ENCODE measurements at regions not wholly inside any gene's neighbourhood (a gene's known extent, or its start where the extent isn't known, plus 50 kb on each side); places are given as distances from the start of the nearest gene placed in this dataset.

DNA sequence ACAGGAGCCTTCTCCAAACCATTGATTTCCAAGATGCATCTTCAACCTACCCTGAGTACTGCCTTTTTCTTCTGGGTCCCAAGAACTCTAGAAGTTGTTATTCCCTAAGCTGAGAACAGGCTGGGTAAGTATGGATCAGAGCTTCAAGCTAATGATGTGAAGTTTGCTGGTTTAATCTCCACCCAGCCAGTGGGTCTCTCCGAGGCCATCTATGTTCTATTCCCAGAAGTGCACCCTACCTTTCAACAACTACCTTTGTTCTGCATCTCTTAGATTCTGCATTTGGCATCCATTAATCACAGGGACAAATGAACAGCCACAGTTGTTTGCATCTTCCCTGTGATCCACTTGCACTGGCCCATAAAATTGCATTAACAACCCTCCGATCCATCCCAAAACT is 246.2 kb downstream of the HIVEP2 start:
- Mint-ChIP-seq H3K4me1 (peaks cover 12% of the 10 kb centered on the region), H3K36me3 (no peaks in the 10 kb centered on the region), H3K27ac (no peak overlapping the region), H3K9me3 (no peaks in the 10 kb centered on the region), H3K4me3 (no peak overlapping the region), H3K27me3 (ENCODE audit: low read depth) (no peaks in the 10 kb centered on the region)
- TF ChIP-seq, protein P1, sequence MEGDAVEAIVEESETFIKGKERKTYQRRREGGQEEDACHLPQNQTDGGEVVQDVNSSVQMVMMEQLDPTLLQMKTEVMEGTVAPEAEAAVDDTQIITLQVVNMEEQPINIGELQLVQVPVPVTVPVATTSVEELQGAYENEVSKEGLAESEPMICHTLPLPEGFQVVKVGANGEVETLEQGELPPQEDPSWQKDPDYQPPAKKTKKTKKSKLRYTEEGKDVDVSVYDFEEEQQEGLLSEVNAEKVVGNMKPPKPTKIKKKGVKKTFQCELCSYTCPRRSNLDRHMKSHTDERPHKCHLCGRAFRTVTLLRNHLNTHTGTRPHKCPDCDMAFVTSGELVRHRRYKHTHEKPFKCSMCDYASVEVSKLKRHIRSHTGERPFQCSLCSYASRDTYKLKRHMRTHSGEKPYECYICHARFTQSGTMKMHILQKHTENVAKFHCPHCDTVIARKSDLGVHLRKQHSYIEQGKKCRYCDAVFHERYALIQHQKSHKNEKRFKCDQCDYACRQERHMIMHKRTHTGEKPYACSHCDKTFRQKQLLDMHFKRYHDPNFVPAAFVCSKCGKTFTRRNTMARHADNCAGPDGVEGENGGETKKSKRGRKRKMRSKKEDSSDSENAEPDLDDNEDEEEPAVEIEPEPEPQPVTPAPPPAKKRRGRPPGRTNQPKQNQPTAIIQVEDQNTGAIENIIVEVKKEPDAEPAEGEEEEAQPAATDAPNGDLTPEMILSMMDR (IDR thresholded peaks at IDR 0.05; ENCODE audit: unreplicated experiment) = no peak
- DNase-seq (ENCODE audit: low spot score in 2 of 2, unreplicated experiment in 2 of 2) = no peak

DNA sequence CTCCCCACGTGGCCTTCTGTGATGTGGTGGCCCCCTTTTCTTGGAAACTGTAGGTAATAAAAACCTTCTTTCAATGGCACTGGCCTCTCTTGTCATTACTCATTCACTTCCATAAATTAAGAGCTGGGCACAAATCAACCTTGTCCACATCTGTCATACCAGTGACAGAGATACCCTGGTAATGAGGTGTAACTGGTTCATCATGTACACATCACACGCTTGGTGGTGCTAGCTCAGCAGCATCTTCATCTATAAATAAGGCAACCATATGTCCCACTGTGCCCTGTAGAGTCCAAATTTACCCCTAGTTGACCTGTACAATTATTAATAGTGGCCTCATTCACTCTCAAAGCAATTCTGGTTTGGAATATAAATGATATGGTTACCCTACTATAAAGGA is 245.6 kb downstream of the HIVEP2 start:
- TF ChIP-seq, protein P1 (IDR thresholded peaks at IDR 0.05; ENCODE audit: unreplicated experiment) = no peak
- Mint-ChIP-seq H3K9me3 (no peaks in the 10 kb centered on the region), H3K27ac (no peak overlapping the region), H3K4me3 (no peak overlapping the region), H3K4me1 (peaks cover 12% of the 10 kb centered on the region), H3K27me3 (ENCODE audit: low read depth) (no peaks in the 10 kb centered on the region), H3K36me3 (no peaks in the 10 kb centered on the region)
- DNase-seq (ENCODE audit: low spot score in 2 of 2, unreplicated experiment in 2 of 2) = no peak

DNA sequence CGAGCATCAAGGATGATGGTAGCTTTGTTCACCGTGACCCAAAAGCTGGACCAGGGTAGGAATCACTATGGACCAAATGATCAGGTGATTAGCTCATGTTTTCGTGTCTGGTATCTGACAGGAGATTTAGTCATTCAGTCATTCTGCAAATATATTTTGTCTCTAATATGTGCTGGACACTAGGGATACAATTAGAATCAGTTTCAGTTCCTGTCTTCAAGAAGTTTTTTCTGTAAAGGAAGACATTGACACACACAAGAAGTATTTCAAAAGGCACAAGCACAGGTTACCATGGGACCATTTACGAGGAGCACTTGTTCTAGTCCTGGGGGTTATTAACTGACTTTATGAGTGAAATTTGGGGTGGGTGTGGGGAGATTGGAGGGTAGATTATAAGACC is 244.9 kb downstream of the HIVEP2 start:
- TF ChIP-seq, protein P1 (IDR thresholded peaks at IDR 0.05; ENCODE audit: unreplicated experiment) = no peak
- DNase-seq (ENCODE audit: low spot score in 2 of 2, unreplicated experiment in 2 of 2) = no peak
- Mint-ChIP-seq H3K4me3 (no peak overlapping the region), H3K36me3 (no peaks in the 10 kb centered on the region), H3K27ac (no peak overlapping the region), H3K27me3 (ENCODE audit: low read depth) (no peaks in the 10 kb centered on the region), H3K4me1 (peaks cover 12% of the 10 kb centered on the region), H3K9me3 (no peaks in the 10 kb centered on the region)

DNA sequence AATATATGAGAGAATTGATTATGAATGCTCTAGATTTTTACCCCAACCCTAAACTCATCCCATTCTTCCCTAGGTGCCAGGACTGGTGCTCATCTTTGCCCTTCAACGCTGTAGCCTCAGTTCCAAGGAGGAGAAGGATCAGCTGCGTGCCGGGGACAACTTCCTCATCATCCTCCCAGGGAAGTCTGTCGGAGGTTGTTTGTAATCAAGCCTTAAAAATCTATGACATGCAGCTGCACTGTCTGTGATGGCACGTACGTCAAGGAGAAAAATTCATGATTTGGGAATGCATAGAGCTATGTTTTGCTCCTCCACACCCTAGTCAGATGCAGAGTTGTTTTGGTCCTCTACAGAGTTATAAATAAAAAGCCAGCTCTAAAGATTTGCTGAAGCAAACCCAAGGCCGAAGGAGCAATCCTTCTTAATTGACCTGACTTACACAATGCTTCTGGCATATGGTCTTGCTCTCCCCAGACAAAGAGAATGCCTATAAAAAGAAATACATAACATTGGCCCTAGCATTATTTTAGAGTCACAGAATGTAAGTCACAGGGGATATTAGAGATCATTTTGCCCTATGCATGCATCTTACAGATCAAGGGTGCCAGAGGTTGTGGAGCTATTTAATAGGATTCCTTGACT is 244.2 kb downstream of the HIVEP2 start:
- no peak for DNase-seq (ENCODE audit: low spot score in 2 of 2, unreplicated experiment in 2 of 2)
- TF ChIP-seq, protein P1 (IDR thresholded peaks at IDR 0.05; ENCODE audit: unreplicated experiment) = no peak
- H3K9me3 Mint-ChIP-seq = no peaks in the 10 kb centered on the region
- H3K27ac Mint-ChIP-seq = no peak overlapping the region
- H3K4me3 Mint-ChIP-seq = no peak overlapping the region
- H3K27me3 Mint-ChIP-seq (ENCODE audit: low read depth) = no peaks in the 10 kb centered on the region
- peaks cover 12% of the 10 kb centered on the region for H3K4me1 Mint-ChIP-seq
- H3K36me3 Mint-ChIP-seq = no peaks in the 10 kb centered on the region
